Activated CD4-positive, alpha-beta T cell treated with anti-CD3 and anti-CD28 coated beads for 48 hours (primary cell): ENCODE measurements at regions not wholly inside any gene's neighbourhood (a gene's known extent, or its start where the extent isn't known, plus 50 kb on each side); places are given as distances from the start of the nearest gene placed in this dataset.
A peak's percentile ranks its signal among the peaks of the same experiment; 100 is the strongest.
"Not testable (repeated sequence)": the region's sequence is repeated elsewhere in the genome, so short reads cannot be mapped to it uniquely, and the experiment has no call there.

ENCODE experiments used
- DNase-seq: peaks from one replicate; pipeline ENCODE4 v3.0.0-alpha.2; 2020

DNA sequence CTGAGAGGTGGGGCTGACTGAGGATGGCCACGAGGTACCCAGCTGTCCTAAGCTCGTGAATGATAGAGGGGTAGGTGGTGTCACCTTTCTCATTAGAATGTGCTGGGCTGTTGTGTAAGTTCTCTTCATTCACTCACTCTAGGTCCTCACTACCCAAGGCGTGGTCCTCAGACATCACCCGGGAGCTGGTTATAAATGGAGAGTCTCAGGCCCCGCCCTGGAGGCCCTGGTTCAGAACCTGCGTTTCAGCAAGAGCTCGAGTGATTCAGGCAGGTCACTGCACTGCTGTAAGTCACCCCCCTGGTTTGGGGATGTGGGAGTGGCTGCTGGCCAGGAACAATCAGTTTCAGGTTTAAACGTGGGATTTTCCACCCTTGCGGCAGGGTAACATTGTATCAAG is 139.8 kb downstream of the FOXL1 start:
- DNase-seq: no peak

DNA sequence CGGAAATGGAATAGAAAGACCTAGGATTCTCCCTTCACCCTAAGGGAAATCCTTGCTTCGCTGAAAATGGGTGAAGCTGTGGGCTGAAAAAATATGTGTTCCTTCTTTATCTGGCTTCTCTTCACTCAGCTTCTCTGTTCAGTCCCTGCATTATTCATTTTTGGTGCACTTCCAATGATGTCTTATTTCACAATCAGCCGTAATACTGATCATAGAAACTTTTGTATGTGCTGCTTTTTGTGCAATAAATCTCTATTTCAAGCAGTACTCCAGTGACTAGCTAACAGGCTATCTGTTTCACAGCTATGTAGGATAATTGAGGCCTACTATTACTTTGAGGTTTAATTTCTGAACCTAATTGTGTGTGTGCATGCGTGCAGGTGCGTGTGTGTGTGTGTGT is 144.6 kb downstream of the FOXL1 start:
- DNase-seq: no peak

DNA sequence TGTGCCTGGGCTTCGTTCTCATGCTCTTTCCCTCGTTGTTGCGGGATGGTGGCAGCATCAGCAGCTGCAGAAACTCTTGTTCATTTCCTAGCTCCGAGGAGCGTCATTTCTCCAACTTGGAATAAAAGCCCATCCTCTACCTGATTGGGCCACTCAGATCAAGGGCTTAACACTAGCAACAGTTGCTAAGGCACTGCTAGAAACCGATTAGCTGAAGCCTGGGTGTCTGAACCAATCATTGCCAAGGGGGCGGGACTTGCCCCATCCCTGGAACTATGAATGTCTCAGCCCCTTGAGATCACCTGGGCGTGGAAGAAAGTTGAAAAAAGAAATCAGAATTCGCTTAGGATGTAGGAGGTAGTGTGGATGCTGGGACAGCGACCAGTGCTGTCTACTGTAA is 145.3 kb downstream of the FOXL1 start:
- DNase-seq: no peak

DNA sequence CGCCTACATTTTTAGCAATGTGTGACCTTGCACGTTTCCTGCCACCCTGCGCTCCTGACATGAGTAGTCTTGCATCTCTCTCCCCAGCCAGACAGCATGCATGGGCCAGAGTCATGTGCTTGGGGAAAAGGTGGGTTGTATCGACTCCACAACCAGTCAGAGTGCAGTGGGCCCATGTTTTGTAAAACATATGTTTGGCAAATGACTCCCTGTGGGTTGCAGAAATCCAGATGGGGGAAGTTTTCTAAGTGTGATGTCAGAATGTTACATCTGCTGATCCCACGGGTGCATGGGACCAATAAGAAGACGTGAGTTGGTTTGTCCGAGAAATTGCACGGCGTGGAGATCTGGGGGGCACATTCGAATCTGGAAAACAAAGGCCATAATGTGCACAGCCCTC is 147.1 kb downstream of the FOXL1 start:
- no peak for DNase-seq

DNA sequence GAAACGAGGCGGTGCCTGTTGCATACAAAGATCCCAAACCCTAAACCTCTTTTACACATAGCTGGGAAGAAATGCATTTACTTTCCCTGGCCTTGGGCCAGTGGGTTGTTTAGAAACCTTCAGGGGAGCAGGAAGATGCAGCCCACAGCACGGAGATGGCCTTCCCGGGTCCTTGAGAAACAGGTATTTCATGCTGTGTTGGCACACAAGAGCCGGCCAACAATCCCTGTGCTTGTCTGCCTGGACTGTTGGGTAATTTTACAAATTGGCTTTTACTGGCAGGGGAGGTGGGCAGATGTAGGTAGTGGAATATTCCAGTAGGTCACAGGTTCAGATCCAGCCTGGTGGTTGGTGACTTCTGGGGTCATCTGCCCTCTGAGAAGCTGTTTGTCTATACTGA is 148.0 kb downstream of the FOXL1 start:
- no peak for DNase-seq

DNA sequence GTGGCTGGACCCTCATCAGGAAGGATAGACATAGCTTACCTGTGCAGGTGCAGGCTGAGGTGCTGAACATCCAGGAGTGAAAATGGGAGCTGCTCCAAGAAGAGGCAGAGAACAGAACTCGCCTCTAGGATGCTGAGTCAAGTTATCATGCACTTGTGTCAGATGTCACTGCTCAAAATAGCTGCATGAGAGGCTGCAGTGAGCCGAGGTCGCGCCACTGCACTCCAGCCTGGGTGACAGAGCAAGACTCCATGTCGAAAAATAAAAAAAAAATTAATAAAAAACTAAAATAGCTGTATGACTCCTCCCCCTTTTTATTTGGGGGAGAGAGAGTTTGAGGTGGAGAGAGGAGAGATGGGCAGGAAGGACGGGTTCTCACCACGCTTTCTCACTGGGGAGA is 148.8 kb downstream of the FOXL1 start:
- no peak for DNase-seq

DNA sequence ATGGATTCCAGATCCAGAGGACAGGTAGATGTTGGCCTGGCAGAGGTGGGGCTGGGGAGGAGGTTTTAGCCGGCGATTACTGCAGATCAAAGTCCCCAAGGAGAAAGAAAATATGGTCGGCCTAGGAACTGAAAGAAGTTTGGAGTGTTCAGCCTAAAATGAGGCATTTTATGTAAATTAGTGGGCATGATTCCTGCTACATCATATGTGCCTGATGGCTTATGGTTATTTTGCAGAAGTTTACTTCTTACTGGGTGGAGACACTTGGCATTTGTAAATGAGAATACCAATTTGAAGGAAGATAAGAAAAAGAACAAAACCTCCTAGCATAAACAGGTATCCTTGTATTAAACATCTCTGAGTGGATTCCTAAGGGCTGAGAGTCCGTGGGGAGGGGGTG is 149.3 kb downstream of the FOXL1 start:
- DNase-seq: no peak

DNA sequence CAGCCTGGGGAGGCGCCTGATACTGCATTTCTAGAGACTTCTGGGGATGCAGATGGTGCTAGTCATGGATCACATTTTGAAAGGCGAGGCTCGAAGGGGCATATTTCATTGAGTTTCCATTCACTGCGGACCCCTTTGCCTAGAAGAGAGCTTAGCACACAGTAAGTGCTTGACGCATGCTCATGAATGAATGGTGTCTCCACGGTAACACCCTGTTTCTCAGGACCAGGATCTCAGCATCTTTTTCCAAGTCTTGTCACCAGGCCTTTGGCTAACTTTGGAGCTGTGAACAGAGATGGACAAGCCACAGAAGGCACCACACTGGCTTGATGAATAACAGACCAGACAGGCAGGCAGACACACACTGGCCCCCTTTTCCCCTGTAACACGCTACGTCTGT is 151.3 kb downstream of the FOXL1 start:
- no peak for DNase-seq

DNA sequence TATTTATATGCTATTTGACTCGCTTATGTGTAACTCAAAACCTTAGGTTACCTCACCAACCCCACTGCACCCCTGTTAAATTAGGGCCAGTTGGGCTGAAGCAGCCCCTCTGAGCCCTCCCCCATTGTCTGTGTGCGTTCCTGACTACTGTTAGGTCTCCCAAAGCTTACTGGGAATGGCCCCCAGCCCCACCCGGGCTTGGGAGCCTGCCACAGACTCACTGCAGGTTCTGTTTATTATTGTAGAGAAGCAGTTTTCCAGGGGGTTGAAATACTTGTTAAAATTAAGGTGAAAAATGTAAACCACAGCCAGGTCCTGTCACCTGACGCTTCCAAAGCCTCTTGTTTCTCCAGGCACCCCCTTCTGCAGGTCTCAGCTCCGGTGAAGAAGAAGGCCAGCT is 151.7 kb downstream of the FOXL1 start:
- no peak for DNase-seq

DNA sequence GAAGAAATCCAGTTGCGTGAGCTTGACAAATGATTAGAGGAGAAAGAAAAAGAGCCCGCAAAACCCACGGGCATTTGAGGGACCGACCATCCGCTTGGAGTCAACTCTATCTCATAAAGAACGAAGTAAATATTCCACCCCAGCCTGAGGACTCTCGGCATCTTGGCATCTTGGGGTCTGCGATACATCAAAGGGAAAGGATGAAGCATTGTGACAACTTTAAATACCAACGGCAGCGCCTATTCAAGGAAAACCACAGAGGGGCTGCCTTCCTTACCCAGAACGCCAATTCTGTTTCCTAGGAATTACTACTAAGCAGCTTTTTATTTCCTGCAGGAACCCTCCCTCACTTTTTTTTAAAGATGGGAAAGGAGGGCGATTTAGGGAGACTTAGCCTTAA is 152.2 kb downstream of the FOXL1 start:
- no peak for DNase-seq

DNA sequence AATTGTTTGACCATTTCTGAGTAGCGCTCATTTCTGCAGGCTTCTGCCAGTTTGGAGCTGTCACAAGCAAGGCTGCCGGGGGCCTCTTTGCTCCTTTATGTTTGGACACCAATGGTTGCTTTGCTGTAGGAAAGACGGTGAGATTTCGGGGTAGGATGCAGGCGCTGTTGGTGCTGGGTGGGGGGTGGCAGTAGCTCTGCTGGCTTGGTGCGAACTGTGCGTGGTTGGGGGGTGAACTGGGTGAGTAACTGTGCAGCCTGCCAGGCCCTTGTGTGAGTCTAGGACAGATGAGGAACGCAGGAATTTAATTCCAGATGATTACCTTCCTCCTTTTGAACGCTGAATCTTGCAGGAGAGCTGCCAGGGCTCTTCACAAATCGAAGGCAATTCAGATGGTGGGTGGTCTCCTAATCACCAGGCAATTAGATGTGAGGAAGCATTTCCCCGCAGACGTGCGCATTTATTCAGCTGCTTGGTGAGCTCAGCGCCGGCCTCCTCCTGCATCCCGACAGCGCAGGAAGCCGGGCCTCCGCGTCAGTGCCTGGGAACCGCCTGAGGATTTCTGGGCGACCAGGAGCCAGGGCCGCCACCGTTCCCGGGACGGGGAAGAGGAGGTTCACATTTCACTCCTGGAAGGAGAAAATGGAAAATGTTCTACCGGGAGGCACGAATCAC is 154.4 kb downstream of the FOXL1 start:
- DNase-seq: no peak

DNA sequence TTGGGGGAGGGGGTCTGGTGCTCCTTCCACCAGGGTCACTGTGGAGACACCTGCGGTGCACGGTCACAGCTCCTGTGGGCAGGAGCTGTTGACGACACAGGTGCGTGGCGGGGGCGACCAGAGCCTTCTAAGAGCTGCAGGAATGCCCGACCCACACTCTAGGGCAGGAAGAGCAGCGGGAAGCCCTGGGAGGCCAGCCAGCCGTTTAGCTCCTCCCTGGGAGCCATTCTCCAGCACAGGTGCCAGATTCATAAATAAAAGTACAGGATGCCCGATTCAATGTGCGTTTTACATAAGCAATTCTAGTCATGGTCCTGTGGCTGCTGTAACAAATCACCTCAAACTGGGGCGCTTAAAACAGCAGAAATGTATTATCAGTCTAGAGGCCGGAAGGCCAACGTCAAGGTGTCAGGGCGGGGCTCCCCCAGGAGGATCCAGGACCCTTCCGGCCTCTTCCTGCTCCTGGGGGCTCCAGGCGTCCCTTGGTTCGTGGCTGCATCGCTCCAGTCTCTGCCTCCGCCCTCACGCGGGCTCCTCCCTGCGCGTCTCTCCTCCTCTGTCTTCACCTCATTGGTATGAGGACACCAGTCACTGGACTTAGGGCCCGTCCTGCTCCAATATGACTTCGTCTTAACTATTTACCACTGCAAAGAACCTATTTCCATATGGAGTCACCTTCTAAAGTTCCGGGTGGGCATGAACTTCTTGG is 155.4 kb downstream of the FOXL1 start:
- DNase-seq: no peak

DNA sequence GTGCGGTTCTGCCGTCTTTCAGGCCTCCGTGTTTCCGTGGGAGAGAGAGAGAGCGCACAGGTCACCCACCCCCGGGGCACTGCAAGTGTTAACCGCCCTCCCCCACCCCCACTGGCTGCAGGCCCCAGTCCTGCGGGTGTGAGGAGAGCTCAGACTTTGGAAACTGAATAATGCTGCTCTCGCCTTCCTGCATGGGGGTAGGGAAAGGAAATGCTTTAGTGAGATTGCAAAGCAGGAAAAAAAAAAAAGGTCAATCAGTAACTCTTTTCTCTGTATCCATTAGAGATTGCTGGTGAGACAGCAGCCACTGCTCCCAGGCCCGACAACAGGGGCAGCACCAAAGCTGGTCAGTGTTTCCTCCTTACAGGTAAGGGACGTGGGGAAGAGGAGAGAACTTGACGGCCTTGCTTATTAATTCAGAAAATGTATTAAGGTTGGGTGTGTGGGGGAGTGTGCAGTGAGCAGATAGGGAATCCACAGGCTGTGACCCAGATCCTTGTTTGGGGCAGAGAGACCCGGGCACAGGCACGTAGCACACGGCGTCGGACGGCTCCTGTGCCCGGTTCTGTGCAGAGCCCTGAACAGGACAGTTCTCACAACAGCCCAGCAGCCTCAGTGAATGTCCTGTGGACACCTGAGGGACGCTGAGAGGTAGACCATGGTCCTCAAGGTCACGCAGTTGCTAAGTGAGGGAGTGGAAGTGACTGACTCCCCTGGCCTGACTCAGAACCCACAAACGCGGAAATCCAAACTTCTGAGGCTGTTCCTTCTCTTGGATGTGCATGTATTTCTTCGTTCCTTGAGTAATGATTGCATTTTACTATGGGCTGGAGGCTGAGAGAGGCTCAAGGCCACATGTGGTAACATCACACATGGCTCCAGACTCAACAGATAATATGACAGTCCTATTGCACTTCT is 156.5 kb downstream of the FOXL1 start:
- DNase-seq: no peak

DNA sequence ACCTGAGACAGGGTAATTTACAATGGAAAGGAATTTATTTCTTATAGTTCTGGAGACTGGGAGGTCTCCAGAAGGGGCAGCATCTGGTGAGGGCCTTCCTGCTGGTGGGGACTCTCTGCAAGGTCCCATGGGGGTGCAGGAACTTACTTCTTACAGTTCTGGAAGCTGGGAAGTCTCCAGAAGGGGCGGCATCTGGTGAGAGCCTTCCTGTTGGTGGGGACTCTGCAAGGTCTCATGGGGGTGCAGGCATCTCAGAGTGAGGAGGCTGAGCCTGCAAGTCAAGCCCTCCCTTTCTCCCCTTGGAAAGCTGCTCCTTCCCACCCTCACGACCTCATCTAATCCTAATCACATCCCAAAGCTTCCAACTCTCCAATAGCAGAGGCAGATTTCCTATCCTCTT is 157.4 kb downstream of the FOXL1 start:
- no peak for DNase-seq

DNA sequence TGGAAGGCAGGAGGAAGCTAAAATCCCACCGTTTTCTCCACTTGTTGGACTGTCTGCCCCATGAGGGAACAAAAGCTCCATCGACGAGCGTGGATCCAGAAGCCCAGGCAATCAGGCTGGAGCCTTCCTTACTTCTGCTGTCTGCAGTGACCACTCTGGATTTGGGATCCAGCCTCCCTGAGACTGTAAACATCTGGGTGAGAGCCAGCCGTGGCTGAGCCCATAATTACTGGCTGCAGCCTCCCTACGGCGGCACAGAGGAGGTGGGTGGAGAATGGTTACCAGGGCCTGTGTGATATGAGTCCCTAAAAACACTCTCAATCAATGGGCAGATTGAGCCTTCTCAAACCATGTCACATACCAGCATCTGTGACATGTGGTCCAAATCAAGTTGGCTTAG is 158.2 kb downstream of the FOXL1 start:
- no peak for DNase-seq

DNA sequence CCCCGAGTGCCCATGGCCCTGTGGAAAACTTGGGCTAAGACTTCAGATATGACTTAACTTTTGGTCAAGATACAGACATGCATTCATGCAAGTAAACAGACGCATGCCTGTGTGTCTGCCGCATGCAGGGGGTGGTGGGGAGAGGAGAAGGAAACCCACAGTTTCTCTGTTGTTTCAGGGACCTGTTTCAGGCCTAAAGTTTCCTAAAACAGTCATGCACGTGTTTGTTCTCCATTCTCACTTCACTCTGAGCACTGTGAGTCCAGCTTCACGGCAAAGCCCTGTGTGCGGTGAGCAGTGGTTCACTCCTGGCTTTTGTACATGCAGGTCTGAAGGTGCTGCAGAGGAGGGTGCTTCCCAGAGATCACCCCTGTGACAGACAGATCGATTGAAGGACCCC is 158.7 kb downstream of the FOXL1 start:
- DNase-seq: no peak

DNA sequence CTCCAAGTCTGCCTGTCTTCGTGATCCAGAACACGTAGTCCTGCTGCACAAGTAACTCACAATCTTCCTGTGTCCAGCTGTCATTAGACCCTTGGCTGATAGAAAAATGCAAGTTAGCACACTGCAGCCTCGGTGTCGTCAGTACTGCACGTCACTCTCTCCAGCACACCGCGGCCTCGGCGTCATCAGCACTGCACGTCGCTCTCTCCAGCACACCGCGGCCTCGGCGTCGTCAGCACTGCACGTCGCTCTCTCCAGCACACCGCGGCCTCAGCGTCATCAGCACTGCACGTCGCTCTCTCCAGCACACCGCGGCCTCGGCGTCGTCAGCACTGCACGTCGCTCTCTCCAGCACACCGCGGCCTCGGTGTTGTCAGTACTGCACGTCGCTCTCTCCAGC is 160.0 kb downstream of the FOXL1 start:
- DNase-seq: not testable (repeated sequence)

DNA sequence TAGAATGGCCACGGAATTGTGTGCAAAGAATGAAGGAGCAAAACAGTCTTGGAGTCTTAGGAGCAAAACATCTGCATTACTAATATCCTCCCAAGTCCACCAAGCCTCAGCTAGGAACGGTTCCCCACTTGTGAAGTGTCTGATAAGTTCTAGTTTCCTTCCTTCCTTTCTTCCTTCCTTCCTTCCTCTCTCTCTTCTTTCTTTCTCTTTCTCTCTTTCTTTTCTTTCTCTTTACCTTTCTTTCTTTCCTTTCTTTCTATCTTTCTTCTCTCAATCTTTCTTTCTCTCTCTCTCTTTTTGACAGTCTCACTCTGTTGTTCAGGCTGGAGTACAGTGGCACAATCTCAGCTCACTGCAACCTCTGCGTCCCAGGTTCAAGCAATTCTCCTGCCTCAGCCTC is 160.8 kb downstream of the FOXL1 start:
- DNase-seq: no peak

DNA sequence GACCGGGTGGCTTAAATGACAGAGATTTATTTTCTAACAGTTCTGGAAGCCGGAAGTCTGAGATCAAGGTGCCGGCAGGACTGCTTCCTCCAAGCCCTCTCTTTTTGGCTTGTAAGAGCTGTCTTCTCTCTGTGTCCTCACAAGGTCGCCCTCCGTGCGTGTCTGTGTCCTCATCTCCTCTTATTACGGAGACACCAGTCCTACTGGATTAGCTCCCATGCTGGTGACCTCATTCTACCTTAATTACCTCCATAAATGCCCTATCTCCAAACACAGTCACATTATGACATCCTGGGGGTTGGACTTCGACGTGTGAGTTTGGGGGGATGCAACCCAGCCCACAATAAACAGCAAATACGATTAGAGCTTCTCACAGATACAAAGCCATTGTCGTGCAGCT is 161.5 kb downstream of the FOXL1 start:
- DNase-seq: no peak

DNA sequence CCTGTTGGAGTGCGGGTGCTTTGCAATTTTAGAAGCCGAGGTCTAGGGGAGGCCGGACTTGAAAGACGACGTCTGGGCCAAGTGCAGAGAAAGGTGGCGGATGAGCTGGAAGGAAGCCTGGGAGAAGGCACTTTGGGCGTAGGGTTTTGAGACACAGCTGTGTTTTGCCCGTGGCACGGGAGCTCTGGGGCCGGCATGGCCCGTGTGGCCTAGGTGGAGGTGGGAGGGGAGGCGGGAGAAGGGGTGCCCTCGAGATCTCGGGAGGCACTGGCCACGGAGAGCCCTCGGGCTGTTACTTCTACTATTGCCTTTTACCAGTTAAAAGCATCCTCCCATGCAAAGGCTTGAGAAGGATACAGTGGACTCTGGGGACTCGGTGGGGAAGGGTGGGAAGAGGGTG is 161.9 kb downstream of the FOXL1 start:
- DNase-seq: no peak

DNA sequence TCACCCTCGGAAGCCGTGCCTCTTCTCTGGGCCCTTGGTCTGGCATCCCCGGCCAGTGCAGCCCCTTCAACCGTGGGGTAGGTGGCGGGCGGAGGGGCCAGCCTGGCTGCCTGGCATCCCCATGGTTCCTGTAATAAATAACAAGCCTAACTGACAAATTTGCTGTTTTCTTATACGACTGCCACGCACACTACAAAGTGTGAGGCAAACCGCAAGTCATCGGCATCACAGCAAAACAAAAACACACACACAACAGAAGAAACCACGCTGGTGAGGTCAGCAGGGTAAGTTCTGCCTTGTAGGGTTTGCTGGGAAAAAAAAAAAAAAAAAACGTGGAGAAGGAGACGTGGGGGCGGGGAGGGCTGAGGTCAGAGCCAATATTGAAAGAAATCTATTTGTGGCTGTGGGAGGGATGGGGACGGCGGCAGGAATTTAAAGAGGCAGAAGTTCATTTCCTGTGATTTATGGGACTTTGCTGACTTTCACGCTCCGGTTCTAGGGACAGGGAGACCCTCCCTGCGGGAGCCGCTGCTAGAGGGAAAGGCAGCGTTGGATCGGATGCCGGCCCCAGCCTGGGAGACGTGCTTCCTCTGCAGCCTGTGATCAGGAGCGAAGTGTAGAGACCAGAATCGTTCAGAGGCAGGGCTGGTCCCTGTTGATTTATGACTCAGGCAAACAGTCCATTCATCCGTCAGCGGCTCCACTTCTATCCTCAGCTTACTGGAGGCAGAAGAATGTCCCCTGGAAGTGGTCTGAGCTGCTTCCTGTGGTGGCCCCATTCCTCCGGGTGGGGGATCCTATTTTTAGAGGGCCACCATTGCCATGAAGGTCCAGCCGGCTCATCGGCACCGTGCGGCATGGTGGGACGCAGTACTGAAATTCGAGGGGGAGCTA is 162.8 kb downstream of the FOXL1 start:
- peak; percentile 4 for DNase-seq

DNA sequence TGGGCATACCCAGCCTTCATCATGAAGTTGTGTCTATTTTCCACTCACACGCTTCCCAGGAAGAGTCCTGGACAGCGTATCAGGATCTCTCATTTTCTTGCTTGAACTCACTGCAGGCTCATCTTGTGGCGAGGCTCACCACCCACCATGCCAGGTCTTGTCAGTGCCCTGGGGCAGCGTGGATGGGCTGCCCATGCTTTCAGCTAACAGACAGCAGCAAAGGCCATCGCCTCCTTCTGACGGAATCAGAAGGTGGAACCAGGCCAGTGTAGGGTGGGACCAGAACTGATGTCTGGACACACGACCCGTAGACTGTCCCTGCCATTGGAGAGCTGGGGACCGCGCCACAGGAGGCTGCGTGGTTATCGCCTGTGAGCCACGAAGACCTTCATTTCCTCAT is 169.4 kb downstream of the FOXL1 start:
- DNase-seq: no peak

DNA sequence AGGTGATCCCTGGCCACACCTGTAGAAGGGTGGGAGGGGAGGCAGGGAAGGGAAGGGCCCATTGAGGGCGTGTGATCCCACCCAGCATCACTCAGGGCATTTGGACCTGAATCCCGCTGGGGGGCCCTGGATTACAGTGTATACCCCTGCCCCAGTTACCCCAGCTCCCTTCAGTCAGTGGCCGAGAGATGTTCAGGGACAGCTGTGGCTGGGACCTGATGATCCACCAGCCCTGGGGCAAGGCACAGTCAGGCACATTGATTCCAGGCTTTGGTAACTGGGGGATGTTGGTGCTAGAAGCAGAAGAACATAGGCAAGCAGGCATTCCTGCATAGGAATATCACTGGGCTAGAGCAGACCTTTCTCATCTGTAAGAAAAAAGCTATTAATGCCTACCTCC is 170.3 kb downstream of the FOXL1 start:
- no peak for DNase-seq
